ENCODE measurements at regions not wholly inside any gene's neighbourhood (a gene's known extent, or its start where the extent isn't known, plus 50 kb on each side); places are given as distances from the start of the nearest gene placed in this dataset.

DNA sequence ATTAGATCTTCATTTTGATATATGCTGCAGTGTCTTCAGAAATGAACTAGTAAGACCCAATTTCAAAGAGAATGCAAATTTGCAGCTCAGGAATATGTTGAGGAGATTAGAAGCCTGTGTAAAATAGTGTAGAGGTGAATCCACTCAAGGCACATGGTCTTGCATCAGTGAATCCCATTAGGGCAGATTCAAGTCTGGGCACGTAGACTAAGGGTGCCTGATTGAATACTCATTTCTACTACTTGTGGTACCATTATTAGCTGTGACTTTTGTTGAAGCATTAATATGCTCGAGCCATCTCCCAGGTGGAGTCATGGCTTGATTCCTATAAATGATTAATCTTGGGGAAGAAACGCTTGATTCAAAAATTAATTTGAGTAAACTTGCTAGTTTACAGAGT is 129.4 kb downstream of the AKAP11 start (continued):
- TF ChIP-seq, protein P1, sequence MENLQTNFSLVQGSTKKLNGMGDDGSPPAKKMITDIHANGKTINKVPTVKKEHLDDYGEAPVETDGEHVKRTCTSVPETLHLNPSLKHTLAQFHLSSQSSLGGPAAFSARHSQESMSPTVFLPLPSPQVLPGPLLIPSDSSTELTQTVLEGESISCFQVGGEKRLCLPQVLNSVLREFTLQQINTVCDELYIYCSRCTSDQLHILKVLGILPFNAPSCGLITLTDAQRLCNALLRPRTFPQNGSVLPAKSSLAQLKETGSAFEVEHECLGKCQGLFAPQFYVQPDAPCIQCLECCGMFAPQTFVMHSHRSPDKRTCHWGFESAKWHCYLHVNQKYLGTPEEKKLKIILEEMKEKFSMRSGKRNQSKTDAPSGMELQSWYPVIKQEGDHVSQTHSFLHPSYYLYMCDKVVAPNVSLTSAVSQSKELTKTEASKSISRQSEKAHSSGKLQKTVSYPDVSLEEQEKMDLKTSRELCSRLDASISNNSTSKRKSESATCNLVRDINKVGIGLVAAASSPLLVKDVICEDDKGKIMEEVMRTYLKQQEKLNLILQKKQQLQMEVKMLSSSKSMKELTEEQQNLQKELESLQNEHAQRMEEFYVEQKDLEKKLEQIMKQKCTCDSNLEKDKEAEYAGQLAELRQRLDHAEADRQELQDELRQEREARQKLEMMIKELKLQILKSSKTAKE (IDR thresholded peaks at IDR 0.05; ENCODE audit: low read depth, poor library complexity, severe bottlenecking): peak; percentile 57
- TF ChIP-seq DPF2 (IDR thresholded peaks at IDR 0.05) (0 out of 2 replicates have a peak, but pooled peaks have one; percentile 19), FOXM1 (IDR thresholded peaks at IDR 0.05; ENCODE audit: low read depth, low read length) (peak; percentile 26; the same call in 1 of the 2 replicates), MTA2 (IDR thresholded peaks at IDR 0.05; ENCODE audit: low read depth) (peak; percentile 77), CBX3 (IDR thresholded peaks at IDR 0.05; ENCODE audit: borderline replicate concordance, low read depth) (no peak), CHD4 (IDR thresholded peaks at IDR 0.05) (no peak), POLR2AphosphoS5 (IDR thresholded peaks at IDR 0.05; ENCODE audit: low read length) (no peak), SIX5 (IDR thresholded peaks at IDR 0.05; ENCODE audit: low read depth, low read length, severe bottlenecking) (no peak), SIN3A (IDR thresholded peaks at IDR 0.05; ENCODE audit: low read depth, low read length) (no peak), PAX5 (IDR thresholded peaks at IDR 0.05; ENCODE audit: borderline replicate concordance, low read depth, low read length) (peak; percentile 93)

DNA sequence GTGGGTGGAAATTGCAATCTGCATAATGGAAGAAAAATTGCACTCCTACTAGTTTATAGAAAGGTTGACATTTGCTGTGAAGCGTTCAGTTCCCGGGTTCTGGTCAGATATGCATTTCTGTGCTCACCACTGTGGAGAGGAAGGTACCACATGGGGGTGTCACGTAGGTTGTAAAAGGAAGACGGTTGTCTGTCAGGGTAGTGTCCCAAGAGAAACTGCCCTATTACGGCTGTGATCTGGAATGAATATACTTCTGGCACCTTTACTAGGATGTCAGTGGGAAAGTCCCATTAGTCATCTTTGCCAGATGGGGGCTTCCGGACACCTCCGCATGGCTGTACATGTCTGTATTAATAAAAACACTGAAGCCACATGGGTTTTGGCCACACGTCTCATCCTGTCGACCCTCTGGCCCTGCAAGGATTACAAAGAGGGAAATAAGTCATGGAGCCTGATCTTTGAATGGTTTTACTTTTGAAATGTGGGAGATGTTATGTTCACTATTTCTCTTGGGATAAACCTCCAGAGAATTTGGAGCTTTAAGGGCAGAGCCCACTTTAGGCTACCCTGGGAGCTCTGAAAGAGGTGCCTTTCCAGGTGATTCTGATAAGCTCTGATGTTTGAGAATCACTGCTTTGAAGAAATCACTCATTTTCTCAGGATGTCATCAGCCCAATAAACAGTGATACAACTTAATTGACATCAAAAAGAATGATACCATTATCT is 133.9 kb downstream of the AKAP11 start:
- ChIA-PET RAD21 (ENCODE audit: unreplicated experiment) (interaction anchor here (0.7 to 2.5 kb wide), 17 partner anchors 12 to 144 kb away, joined by 3 to 37 read pairs (median 5); no protein-coding TSS in a partner anchor), POLR2A (interaction anchor here (0.5 to 2.3 kb wide), 6 partner anchors 14 to 1419 kb away, joined by 4 to 23 read pairs (median 4); no protein-coding TSS in a partner anchor), SMC1A (ENCODE audit: uncharacterized antibody, unreplicated experiment) (interaction anchor here (0.6 to 11.0 kb wide), 19 partner anchors 9 to 178 kb away, joined by 3 to 210 read pairs (median 4); no protein-coding TSS in a partner anchor), CTCF (interaction anchor here (0.9 to 1.4 kb wide), 9 partner anchors 18 to 133 kb away, joined by 3 to 7 read pairs (median 4); partner anchors contain the start of gene AKAP11)
- peak; percentile 97 for DNase-seq (ENCODE audit: low read depth, low spot score)
- 0% methylated on average over 9 of the region's 9 CpGs for WGBS (ENCODE audit: insufficient coverage, insufficient replicate concordance, low lambda C conversion rate, missing lambda C conversion rate)
- Histone ChIP-seq H3K36me3 (ENCODE audit: control insufficient read depth in 2 of 2, insufficient read depth in 2 of 2, low read length in 1 of 2) (no peaks in the 10 kb centered on the region), H3K4me2 (ENCODE audit: control insufficient read depth, insufficient read depth) (peak overlapping the region; percentile 70), H3K4me3 (peak overlapping the region; percentile 31; the same call in 1 of the 2 replicates), H3K79me2 (ENCODE audit: control insufficient read depth, insufficient read depth, low read length) (peaks cover 9% of the 10 kb centered on the region), H3K9ac (ENCODE audit: control insufficient read depth, insufficient read depth, low read length) (peak overlapping the region; percentile 82), H2AFZ (ENCODE audit: control insufficient read depth, low read depth, low read length) (peak overlapping the region; percentile 46), H3K4me1 (ENCODE audit: control insufficient read depth, insufficient read depth, low read length) (peaks cover 54% of the 10 kb centered on the region), H3K9me3 (replicated peaks; ENCODE audit: control insufficient read depth, insufficient read depth, low read length) (peaks cover 3% of the 10 kb centered on the region), H4K20me1 (ENCODE audit: control insufficient read depth, insufficient read depth) (no peaks in the 10 kb centered on the region), H3K27ac (ENCODE audit: control insufficient read depth, insufficient read depth) (peak overlapping the region; percentile 98), H3K27me3 (replicated peaks in 1 of 2; ENCODE audit: control insufficient read depth in 2 of 2, insufficient read depth in 2 of 2, low read length in 1 of 2) (no peaks in the 10 kb centered on the region)
- FAIRE-seq: peak; percentile 75
- no TSS peak for BruUV-seq (replicated peaks)
- in situ Hi-C loops (cut with MboI) (no loop called here), intact Hi-C loops (cut with micrococcal nuclease; ENCODE audit: unreplicated experiment) (loop anchor here (1.0 to 5.0 kb wide), 7 partner anchors 14 to 142 kb away; partner anchors contain the start of gene AKAP11)
- ATAC-seq: peak; percentile 90
- TF ChIP-seq ZNF622 (IDR thresholded peaks at IDR 0.05): no peak
- no peak for TF ChIP-seq RBBP5 (conservative IDR thresholded peaks at IDR 0.05)
- TF ChIP-seq, protein P2, sequence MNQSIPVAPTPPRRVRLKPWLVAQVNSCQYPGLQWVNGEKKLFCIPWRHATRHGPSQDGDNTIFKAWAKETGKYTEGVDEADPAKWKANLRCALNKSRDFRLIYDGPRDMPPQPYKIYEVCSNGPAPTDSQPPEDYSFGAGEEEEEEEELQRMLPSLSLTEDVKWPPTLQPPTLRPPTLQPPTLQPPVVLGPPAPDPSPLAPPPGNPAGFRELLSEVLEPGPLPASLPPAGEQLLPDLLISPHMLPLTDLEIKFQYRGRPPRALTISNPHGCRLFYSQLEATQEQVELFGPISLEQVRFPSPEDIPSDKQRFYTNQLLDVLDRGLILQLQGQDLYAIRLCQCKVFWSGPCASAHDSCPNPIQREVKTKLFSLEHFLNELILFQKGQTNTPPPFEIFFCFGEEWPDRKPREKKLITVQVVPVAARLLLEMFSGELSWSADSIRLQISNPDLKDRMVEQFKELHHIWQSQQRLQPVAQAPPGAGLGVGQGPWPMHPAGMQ (IDR thresholded peaks at IDR 0.05; ENCODE audit: borderline replicate concordance): no peak
- TF ChIP-seq, protein P3, sequence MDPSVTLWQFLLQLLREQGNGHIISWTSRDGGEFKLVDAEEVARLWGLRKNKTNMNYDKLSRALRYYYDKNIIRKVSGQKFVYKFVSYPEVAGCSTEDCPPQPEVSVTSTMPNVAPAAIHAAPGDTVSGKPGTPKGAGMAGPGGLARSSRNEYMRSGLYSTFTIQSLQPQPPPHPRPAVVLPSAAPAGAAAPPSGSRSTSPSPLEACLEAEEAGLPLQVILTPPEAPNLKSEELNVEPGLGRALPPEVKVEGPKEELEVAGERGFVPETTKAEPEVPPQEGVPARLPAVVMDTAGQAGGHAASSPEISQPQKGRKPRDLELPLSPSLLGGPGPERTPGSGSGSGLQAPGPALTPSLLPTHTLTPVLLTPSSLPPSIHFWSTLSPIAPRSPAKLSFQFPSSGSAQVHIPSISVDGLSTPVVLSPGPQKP (IDR thresholded peaks at IDR 0.05; ENCODE audit: low read depth, low read length): peak; percentile 84
- TF ChIP-seq GATAD2B (conservative IDR thresholded peaks at IDR 0.05; ENCODE audit: low read depth): peak; percentile 77
- TF ChIP-seq ZZZ3 (IDR thresholded peaks at IDR 0.05; ENCODE audit: control insufficient read depth, insufficient read length, low read depth): no peak
- peak; percentile 85 for TF ChIP-seq TBL1XR1 (IDR thresholded peaks at IDR 0.05; ENCODE audit: low read depth, low read length)
- peak; percentile 77; the same call in 1 of the 2 replicates for TF ChIP-seq TCF7 (IDR thresholded peaks at IDR 0.05; ENCODE audit: borderline replicate concordance)
- TF ChIP-seq SREBF2 (IDR thresholded peaks at IDR 0.05; ENCODE audit: low read length): no peak
